ENCODE measurements at regions not wholly inside any gene's neighbourhood (a gene's known extent, or its start where the extent isn't known, plus 50 kb on each side); places are given as distances from the start of the nearest gene placed in this dataset.

DNA sequence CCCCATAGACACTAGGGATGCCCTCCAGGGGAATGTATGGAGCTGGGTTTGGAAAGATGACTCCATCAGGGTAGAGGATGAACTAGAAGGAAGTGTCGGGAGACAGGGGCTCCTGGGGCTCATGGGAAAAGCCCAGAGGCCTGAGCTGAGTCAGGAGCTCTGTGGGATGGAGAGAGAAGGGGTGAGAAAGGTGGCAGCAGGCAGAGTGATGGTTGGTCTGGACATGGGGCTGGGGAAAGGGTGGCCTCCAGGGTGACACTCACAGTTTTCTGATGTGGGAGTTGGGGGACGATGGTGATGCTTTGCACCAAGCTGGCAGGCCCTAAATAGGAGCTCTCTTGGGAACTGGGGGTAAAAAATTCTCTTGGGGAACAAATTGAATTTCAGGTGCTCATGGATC lies 213.5 kb upstream of the MVB12B start:
- H3K4me3 ChIP-seq = no peak overlapping the region
- DNase-seq = no peak
- 63 to 76% methylated on average over 1 to 2 of the region's 2 CpGs for WGBS, 2 donors (ENCODE audit: low coverage in 1 of 2)
- intact Hi-C loops (cut with DNase I; ENCODE audit: low total_unique reads) (no loop called here), in situ Hi-C loops (cut with MboI; ENCODE audit: low pct_ligation_motif_present in 1 of 4, low pct_unique_long_range_greater_than_20kb in 1 of 4, low sequenced_read_pairs in 3 of 4) (no loop called here)
- H3K27me3 ChIP-seq = peaks cover 18% of the 10 kb centered on the region
- no peaks in the 10 kb centered on the region for H3K36me3 ChIP-seq
- no peaks in the 10 kb centered on the region for H3K4me1 ChIP-seq
- TF ChIP-seq POLR2AphosphoS5 (IDR thresholded peaks at IDR 0.05) (no peak), POLR2A (IDR thresholded peaks at IDR 0.05) (no peak), EP300 (IDR thresholded peaks at IDR 0.05; ENCODE audit: low read depth) (no peak)
- TF ChIP-seq, protein P1, sequence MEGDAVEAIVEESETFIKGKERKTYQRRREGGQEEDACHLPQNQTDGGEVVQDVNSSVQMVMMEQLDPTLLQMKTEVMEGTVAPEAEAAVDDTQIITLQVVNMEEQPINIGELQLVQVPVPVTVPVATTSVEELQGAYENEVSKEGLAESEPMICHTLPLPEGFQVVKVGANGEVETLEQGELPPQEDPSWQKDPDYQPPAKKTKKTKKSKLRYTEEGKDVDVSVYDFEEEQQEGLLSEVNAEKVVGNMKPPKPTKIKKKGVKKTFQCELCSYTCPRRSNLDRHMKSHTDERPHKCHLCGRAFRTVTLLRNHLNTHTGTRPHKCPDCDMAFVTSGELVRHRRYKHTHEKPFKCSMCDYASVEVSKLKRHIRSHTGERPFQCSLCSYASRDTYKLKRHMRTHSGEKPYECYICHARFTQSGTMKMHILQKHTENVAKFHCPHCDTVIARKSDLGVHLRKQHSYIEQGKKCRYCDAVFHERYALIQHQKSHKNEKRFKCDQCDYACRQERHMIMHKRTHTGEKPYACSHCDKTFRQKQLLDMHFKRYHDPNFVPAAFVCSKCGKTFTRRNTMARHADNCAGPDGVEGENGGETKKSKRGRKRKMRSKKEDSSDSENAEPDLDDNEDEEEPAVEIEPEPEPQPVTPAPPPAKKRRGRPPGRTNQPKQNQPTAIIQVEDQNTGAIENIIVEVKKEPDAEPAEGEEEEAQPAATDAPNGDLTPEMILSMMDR (IDR thresholded peaks at IDR 0.05) = no peak
- no peaks in the 10 kb centered on the region for H3K9me3 ChIP-seq
- H3K27ac ChIP-seq = no peak overlapping the region

DNA sequence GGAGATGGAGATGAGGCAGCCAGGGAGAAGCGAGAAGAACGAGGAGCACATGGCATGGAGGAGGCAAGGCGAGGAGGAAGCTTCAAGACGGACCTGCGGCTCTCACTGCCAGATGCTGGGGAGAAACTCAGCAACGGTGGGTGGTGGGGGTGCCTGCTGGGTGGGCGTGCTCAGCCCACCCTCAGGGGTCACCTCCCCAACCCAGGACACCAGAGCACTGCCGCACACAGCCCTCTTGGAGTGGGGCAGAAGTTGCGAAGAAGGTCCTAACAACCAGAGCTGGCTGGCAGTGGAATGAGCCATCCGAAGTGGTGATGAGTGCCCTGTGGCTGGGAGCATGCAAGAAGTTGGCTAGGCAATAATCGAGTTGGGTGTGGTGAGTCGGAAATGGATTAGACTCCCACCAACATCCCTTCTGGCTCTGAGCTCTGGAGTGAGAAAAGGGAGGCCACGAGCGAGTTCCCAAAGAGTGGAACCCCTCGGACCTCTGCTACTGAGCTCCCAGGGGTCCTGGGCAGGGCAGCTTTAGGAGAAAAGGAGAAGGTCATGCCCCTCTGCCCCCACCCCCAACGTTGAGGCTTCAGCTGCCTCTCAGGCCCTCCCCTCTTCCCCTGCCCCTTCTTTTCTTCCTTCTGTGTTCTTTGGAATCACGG lies 212.7 kb upstream of the MVB12B start:
- 71 to 88% methylated on average over 4 to 17 of the region's 17 CpGs for WGBS, 2 donors (ENCODE audit: low coverage in 1 of 2)
- TF ChIP-seq, protein P1 (IDR thresholded peaks at IDR 0.05) = no peak
- no peak for TF ChIP-seq POLR2AphosphoS5 (IDR thresholded peaks at IDR 0.05)
- no peak for TF ChIP-seq EP300 (IDR thresholded peaks at IDR 0.05; ENCODE audit: low read depth)
- TF ChIP-seq POLR2A (IDR thresholded peaks at IDR 0.05) = no peak
- in situ Hi-C loops (cut with MboI; ENCODE audit: low pct_ligation_motif_present in 1 of 4, low pct_unique_long_range_greater_than_20kb in 1 of 4, low sequenced_read_pairs in 3 of 4) (no loop called here), intact Hi-C loops (cut with DNase I; ENCODE audit: low total_unique reads) (no loop called here)
- H3K4me3 ChIP-seq = no peak overlapping the region
- H3K27me3 ChIP-seq = peaks cover 12% of the 10 kb centered on the region
- no peaks in the 10 kb centered on the region for H3K4me1 ChIP-seq
- no peak for DNase-seq
- no peak overlapping the region for H3K27ac ChIP-seq
- no peaks in the 10 kb centered on the region for H3K36me3 ChIP-seq
- H3K9me3 ChIP-seq = no peaks in the 10 kb centered on the region

DNA sequence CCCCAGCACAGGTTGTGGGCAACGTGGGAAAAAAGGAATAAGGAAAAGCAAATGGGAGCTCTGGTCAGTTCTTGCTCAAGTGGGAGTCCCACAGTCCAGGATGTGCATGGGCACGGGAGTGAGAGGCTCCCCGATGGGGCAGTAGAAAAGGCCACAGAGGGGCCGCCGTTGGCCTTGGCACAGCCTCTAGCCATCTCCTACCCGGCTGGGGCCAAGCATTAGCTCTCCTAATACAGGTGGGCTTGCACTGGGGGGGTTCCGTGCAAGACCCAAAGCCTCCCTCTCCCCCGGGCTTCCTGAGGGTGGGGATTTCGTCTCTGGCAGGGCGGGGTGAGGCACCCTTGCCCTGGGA lies 212.2 kb upstream of the MVB12B start:
- in situ Hi-C loops (cut with MboI; ENCODE audit: low pct_ligation_motif_present in 1 of 4, low pct_unique_long_range_greater_than_20kb in 1 of 4, low sequenced_read_pairs in 3 of 4) (no loop called here), intact Hi-C loops (cut with DNase I; ENCODE audit: low total_unique reads) (no loop called here)
- WGBS, 2 donors (ENCODE audit: low coverage in 1 of 2) = 69% methylated on average over 10 of the region's 10 CpGs; no CpG with 5 or more reads in 1 of the 2 donors
- no peaks in the 10 kb centered on the region for H3K4me1 ChIP-seq
- H3K4me3 ChIP-seq = no peak overlapping the region
- no peak for TF ChIP-seq EP300 (IDR thresholded peaks at IDR 0.05; ENCODE audit: low read depth)
- H3K27ac ChIP-seq = no peak overlapping the region
- no peak for DNase-seq
- no peaks in the 10 kb centered on the region for H3K36me3 ChIP-seq
- peaks cover 7% of the 10 kb centered on the region for H3K27me3 ChIP-seq
- H3K9me3 ChIP-seq = no peaks in the 10 kb centered on the region

DNA sequence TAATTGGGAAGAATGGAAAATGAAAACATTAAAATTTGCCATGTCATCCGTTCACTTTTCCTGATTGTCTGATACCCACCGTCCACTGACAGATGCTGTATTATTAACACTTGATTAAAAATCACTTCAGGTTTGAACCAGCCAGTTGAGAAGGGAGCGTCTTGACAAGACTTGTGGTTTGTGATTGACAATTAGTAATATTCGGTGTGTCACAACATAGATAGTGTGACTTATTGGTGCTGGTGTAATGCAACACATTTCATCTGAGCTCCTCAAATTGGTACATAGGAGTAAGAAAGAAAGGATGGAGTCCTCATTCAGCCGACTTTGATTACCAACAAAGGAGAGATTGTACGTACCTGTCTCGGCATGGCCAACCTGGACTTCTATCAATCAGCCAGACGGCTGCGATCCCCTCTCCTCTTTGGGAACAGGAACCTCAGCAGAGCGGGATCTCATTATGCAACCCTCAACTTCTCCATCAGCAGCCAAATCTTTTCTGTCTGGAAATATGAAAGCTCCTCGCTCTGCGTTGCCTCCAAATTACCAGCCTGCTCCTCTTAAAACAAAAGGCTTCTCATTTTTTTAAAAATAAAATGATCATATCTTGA lies 211.7 kb upstream of the MVB12B start:
- no peaks in the 10 kb centered on the region for H3K36me3 ChIP-seq
- no peak overlapping the region for H3K4me3 ChIP-seq
- WGBS, 2 donors (ENCODE audit: low coverage in 1 of 2) = 86 to 94% methylated on average over 10 to 12 of the region's 12 CpGs
- H3K27ac ChIP-seq = no peak overlapping the region
- TF ChIP-seq EP300 (IDR thresholded peaks at IDR 0.05; ENCODE audit: low read depth) (no peak), POLR2AphosphoS5 (IDR thresholded peaks at IDR 0.05) (no peak), POLR2A (IDR thresholded peaks at IDR 0.05) (no peak)
- TF ChIP-seq, protein P1 (IDR thresholded peaks at IDR 0.05) = no peak
- peaks cover 1% of the 10 kb centered on the region for H3K27me3 ChIP-seq
- in situ Hi-C loops (cut with MboI; ENCODE audit: low pct_ligation_motif_present in 1 of 4, low pct_unique_long_range_greater_than_20kb in 1 of 4, low sequenced_read_pairs in 3 of 4) = no loop called here
- intact Hi-C loops (cut with DNase I; ENCODE audit: low total_unique reads) = loop anchor here (1.0 kb wide), 1 partner anchor 37 kb away; no protein-coding TSS in a partner anchor
- H3K4me1 ChIP-seq = no peaks in the 10 kb centered on the region
- H3K9me3 ChIP-seq = no peaks in the 10 kb centered on the region
- no peak for DNase-seq
